ENCODE measurements at regions not wholly inside any gene's neighbourhood (a gene's known extent, or its start where the extent isn't known, plus 50 kb on each side); places are given as distances from the start of the nearest gene placed in this dataset.

DNA sequence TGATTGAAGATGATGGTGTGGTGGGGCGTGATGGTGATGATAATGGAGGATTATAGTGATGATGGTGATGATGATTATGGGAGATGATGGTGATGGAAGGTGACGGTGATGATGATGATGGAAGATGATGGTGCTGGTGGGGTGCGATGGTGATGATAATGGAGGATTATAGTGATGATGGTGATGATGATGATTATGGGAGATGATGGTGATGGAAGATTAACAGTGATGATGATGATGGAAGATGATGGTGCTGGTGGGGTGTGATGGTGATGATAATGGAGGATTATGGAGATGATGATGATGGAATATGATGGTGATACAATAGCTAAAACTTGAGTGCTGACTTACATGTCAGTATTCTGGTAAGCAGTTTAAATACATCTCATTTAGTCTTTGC lies 391.0 kb upstream of the EEF2KMT start:
- BruUV-seq (replicated peaks), result no TSS peak
- no peak for DNase-seq
- Mint-ChIP-seq H3K27ac (ENCODE audit: unreplicated experiment) (no peak overlapping the region), H3K4me3 (ENCODE audit: low read depth, unreplicated experiment) (no peak overlapping the region), H3K9me3 (ENCODE audit: low read depth, unreplicated experiment) (no peaks in the 10 kb centered on the region), H3K36me3 (ENCODE audit: insufficient read depth, unreplicated experiment) (no peaks in the 10 kb centered on the region), H3K4me1 (ENCODE audit: low read depth, unreplicated experiment) (no peaks in the 10 kb centered on the region), H3K27me3 (ENCODE audit: unreplicated experiment) (peaks cover 18% of the 10 kb centered on the region)
- CTCF ChIA-PET, result no interaction called here
- intact Hi-C loops (cut with micrococcal nuclease; ENCODE audit: unreplicated experiment), result no loop called here
- TF ChIP-seq, protein P1, sequence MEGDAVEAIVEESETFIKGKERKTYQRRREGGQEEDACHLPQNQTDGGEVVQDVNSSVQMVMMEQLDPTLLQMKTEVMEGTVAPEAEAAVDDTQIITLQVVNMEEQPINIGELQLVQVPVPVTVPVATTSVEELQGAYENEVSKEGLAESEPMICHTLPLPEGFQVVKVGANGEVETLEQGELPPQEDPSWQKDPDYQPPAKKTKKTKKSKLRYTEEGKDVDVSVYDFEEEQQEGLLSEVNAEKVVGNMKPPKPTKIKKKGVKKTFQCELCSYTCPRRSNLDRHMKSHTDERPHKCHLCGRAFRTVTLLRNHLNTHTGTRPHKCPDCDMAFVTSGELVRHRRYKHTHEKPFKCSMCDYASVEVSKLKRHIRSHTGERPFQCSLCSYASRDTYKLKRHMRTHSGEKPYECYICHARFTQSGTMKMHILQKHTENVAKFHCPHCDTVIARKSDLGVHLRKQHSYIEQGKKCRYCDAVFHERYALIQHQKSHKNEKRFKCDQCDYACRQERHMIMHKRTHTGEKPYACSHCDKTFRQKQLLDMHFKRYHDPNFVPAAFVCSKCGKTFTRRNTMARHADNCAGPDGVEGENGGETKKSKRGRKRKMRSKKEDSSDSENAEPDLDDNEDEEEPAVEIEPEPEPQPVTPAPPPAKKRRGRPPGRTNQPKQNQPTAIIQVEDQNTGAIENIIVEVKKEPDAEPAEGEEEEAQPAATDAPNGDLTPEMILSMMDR (IDR thresholded peaks at IDR 0.05; ENCODE audit: unreplicated experiment), result no peak

DNA sequence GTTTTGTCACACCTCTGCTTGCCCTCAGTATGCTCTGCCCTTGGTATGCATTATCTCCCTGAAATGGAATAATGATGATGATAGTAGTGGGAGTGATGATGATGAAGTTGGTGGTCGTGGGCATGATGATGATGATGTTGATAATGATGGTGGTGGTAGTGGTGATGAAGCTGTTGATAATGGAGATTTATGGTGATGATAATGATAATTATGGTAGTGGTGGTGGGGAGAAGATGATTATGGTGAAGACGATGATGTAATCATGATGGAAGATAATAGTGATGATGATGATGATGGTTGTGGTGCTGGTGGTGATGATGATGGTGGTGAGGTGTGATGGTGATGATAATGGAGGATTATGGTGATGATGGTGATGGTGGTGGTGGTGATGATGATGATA lies 390.1 kb upstream of the EEF2KMT start:
- Mint-ChIP-seq H3K4me1 (ENCODE audit: low read depth, unreplicated experiment) (no peaks in the 10 kb centered on the region), H3K27ac (ENCODE audit: unreplicated experiment) (no peak overlapping the region), H3K27me3 (ENCODE audit: unreplicated experiment) (peaks cover 18% of the 10 kb centered on the region), H3K9me3 (ENCODE audit: low read depth, unreplicated experiment) (no peaks in the 10 kb centered on the region), H3K4me3 (ENCODE audit: low read depth, unreplicated experiment) (no peak overlapping the region), H3K36me3 (ENCODE audit: insufficient read depth, unreplicated experiment) (no peaks in the 10 kb centered on the region)
- DNase-seq, result no peak
- no TSS peak for BruUV-seq (replicated peaks)
- intact Hi-C loops (cut with micrococcal nuclease; ENCODE audit: unreplicated experiment), result no loop called here
- TF ChIP-seq, protein P1 (IDR thresholded peaks at IDR 0.05; ENCODE audit: unreplicated experiment), result no peak
- CTCF ChIA-PET, result no interaction called here

- no TSS peak for BruUV-seq (replicated peaks)
- peaks cover 66% of the 10 kb centered on the region for H3K27me3 Mint-ChIP-seq (ENCODE audit: unreplicated experiment)
- no peak overlapping the region for H3K4me3 Mint-ChIP-seq (ENCODE audit: low read depth, unreplicated experiment)
- no peak for DNase-seq
- CTCF ChIA-PET, result no interaction called here
- H3K36me3 Mint-ChIP-seq (ENCODE audit: insufficient read depth, unreplicated experiment), result no peaks in the 10 kb centered on the region
- H3K9me3 Mint-ChIP-seq (ENCODE audit: low read depth, unreplicated experiment), result no peaks in the 10 kb centered on the region
- intact Hi-C loops (cut with micrococcal nuclease; ENCODE audit: unreplicated experiment), result no loop called here
- TF ChIP-seq, protein P1 (IDR thresholded peaks at IDR 0.05; ENCODE audit: unreplicated experiment), result no peak
- no peak overlapping the region for H3K27ac Mint-ChIP-seq (ENCODE audit: unreplicated experiment)
- H3K4me1 Mint-ChIP-seq (ENCODE audit: low read depth, unreplicated experiment), result no peaks in the 10 kb centered on the region
Observed at GRCh38 chr16:5482256-5482655, 384.7 kb upstream of the EEF2KMT start.

DNA sequence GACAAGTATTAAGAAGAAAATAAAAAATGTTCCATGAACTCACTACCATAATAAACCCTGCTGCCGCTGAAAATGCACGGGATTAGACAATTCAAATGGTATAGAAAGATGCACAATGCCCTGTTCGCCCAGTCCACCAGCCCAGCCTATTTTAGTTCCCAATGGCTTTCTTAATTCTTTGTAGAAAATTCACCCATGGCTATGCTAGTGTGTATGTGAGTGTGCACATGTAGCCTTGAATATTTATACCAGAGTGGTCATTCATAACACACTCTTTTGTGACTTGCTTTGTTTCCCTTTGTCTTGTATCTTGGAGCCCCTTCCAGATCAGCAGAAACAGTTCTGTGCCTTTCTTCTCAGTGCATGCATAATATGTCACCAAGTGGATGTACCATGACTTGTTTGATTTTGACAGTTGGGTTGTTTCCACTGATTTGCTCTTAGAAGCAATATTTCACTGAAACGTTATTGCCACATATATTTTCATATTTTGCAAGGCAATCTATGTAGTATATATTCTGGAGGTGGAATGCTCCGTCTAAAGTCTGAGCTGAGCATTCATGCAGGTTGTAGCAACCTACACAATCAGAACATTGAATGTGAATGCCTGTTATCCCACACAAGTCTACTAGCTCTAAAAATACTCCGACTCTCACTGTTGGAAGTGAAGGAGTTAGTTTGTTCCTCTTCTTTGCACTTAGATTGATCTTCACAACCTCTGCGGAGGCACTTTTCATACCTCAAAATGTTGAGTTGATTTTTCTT lies 383.0 kb upstream of the EEF2KMT start:
- TF ChIP-seq, protein P1 (IDR thresholded peaks at IDR 0.05; ENCODE audit: unreplicated experiment), result no peak
- H3K4me1 Mint-ChIP-seq (ENCODE audit: low read depth, unreplicated experiment), result no peaks in the 10 kb centered on the region
- CTCF ChIA-PET, result no interaction called here
- intact Hi-C loops (cut with micrococcal nuclease; ENCODE audit: unreplicated experiment), result no loop called here
- BruUV-seq (replicated peaks), result no TSS peak
- no peaks in the 10 kb centered on the region for H3K36me3 Mint-ChIP-seq (ENCODE audit: insufficient read depth, unreplicated experiment)
- no peak overlapping the region for H3K4me3 Mint-ChIP-seq (ENCODE audit: low read depth, unreplicated experiment)
- H3K27ac Mint-ChIP-seq (ENCODE audit: unreplicated experiment), result no peak overlapping the region
- DNase-seq, result no peak
- H3K27me3 Mint-ChIP-seq (ENCODE audit: unreplicated experiment), result peaks cover 70% of the 10 kb centered on the region
- no peaks in the 10 kb centered on the region for H3K9me3 Mint-ChIP-seq (ENCODE audit: low read depth, unreplicated experiment)

Data from Calu3 (cell line).